22Rv1 (cell line): ENCODE measurements at regions not wholly inside any gene's neighbourhood (a gene's known extent, or its start where the extent isn't known, plus 50 kb on each side); places are given as distances from the start of the nearest gene placed in this dataset.
"Not testable (repeated sequence)": the region's sequence is repeated elsewhere in the genome, so short reads cannot be mapped to it uniquely, and the experiment has no call there.

ENCODE experiments used
- CTCF ChIP-seq: fragments of 450-650 bp; IDR thresholded peaks from 2 replicates; pipeline ENCODE4 v1.5.1; 2017; ENCODE audit warnings: mild to moderate bottlenecking
- ZFX ChIP-seq: fragments of 450-650 bp; IDR thresholded peaks from 2 replicates; pipeline ENCODE4 v1.6.1; 2017; ENCODE audit warnings: antibody characterized with exemption, borderline replicate concordance

GRCh38 chr21:14804170-14804569, 258.1 kb upstream of the SAMSN1 start:
- TF ChIP-seq CTCF, ZFX: not testable (repeated sequence)
